Panc1 (cell line): ENCODE measurements at regions not wholly inside any gene's neighbourhood (a gene's known extent, or its start where the extent isn't known, plus 50 kb on each side); places are given as distances from the start of the nearest gene placed in this dataset.

ENCODE experiments used
- ATAC-seq: fragments of 200-7000 bp; cut with Tn5 transposase; 2 replicates; pipeline ENCODE4 v1.9.1; 2020; ENCODE audit warnings: mild to moderate bottlenecking, moderate library complexity
- BruUV-seq: library from RNA; stranded (reverse); fragments of 400-500 nt; replicated peaks from 2 replicates; lab custom pipeline; 2021; lab: Mats Ljungman, UMichigan
- CTCF ChIA-PET: fragments of 300-600 bp; sonication (Branson Sonifier 250); formaldehyde crosslinking; loops from one replicate; lab custom pipeline; 2022; ENCODE audit warnings: antibody characterized with exemption; lab: Charles Lee
- POLR2A ChIA-PET: fragments of 300-600 bp; sonication (Branson Sonifier 250); formaldehyde crosslinking; loops from one replicate; lab custom pipeline; 2022; ENCODE audit warnings: antibody characterized with exemption; lab: Charles Lee
- DNase-seq: peaks from one replicate; pipeline ENCODE4 v3.0.0-alpha.2; 2010; ENCODE audit warnings: low read depth, low spot score
- H3K27ac ChIP-seq: 2 replicates; pipeline ENCODE4 v1.5.1; 2011; ENCODE audit warnings: mild to moderate bottlenecking, low read length, inconsistent platforms
- H3K27me3 ChIP-seq: fragments of 200-500 bp; sonication (Bioruptor generic); 2 replicates; pipeline ENCODE4 v1.6.0; 2014; ENCODE audit warnings: low read length, inconsistent platforms; ENCODE audit not compliant: control insufficient read depth, insufficient read depth
- H3K36me3 ChIP-seq: fragments of 200-500 bp; sonication (Bioruptor generic); 2 replicates; pipeline ENCODE4 v1.5.1; 2014; ENCODE audit warnings: inconsistent platforms, mild to moderate bottlenecking, low read length, moderate library complexity; ENCODE audit not compliant: control insufficient read depth, insufficient read depth
- H3K4me1 ChIP-seq: 2 replicates; pipeline ENCODE4 v1.5.1; 2011; ENCODE audit warnings: inconsistent platforms, mild to moderate bottlenecking, low read length, moderate library complexity; ENCODE audit not compliant: control insufficient read depth, insufficient read depth
- H3K4me3 ChIP-seq, 2 experiments: 2 replicates each; pipeline ENCODE4 v1.5.1; 2011 to 2012; ENCODE audit warnings: low read depth in 2 of 2, low read length in 2 of 2, mild to moderate bottlenecking in 2 of 2, inconsistent platforms in 1 of 2, moderate library complexity in 1 of 2
- H3K9me3 ChIP-seq: fragments of 200-500 bp; sonication (Bioruptor generic); 2 replicates; pipeline ENCODE4 v1.5.1; 2014; ENCODE audit warnings: low read depth, mild to moderate bottlenecking, inconsistent platforms, low read length, moderate library complexity; ENCODE audit not compliant: control insufficient read depth, insufficient read depth
- POLR2AphosphoS5 ChIP-seq: IDR thresholded peaks from 2 replicates; pipeline ENCODE4 v1.6.1; 2012; ENCODE audit warnings: mild to moderate bottlenecking, low read depth, low read length, moderate library complexity
- REST ChIP-seq, 2 experiments: IDR thresholded peaks; 2 replicates each; pipeline ENCODE4 v1.6.1; 2011 to 2012; ENCODE audit warnings: low read depth in 2 of 2, control low read depth in 1 of 2, low read length in 1 of 2, mild to moderate bottlenecking in 1 of 2, moderate library complexity in 1 of 2; ENCODE audit not compliant: insufficient read depth in 1 of 2
- SIN3A ChIP-seq: IDR thresholded peaks from 2 replicates; pipeline ENCODE4 v1.6.1; 2012; ENCODE audit warnings: low read depth, mild to moderate bottlenecking, low read length, moderate library complexity, borderline replicate concordance; ENCODE audit not compliant: insufficient read depth
- TCF7L2 ChIP-seq: IDR thresholded peaks from 2 replicates; pipeline ENCODE4 v1.6.1; 2011; ENCODE audit warnings: mild to moderate bottlenecking, low read depth, low read length, inconsistent platforms
- in situ Hi-C: cut with HindIII; loops from 2 replicates; pipeline ENCODE4 v1.10.0; 2016; ENCODE audit warnings: low sequenced_read_pairs, low pct_unique_long_range_greater_than_20kb
- intact Hi-C: fragments of 100-400 bp; cut with micrococcal nuclease; formaldehyde crosslinking; loops from one replicate; pipeline ENCODE4 v1.10.0; 2022; ENCODE audit not compliant: unreplicated experiment
- TF ChIP-seq, protein P1 (sequence below): fragments of 450-650 bp; IDR thresholded peaks from 2 replicates; pipeline ENCODE4 v1.5.1; 2017; ENCODE audit warnings: mild to moderate bottlenecking

DNA sequence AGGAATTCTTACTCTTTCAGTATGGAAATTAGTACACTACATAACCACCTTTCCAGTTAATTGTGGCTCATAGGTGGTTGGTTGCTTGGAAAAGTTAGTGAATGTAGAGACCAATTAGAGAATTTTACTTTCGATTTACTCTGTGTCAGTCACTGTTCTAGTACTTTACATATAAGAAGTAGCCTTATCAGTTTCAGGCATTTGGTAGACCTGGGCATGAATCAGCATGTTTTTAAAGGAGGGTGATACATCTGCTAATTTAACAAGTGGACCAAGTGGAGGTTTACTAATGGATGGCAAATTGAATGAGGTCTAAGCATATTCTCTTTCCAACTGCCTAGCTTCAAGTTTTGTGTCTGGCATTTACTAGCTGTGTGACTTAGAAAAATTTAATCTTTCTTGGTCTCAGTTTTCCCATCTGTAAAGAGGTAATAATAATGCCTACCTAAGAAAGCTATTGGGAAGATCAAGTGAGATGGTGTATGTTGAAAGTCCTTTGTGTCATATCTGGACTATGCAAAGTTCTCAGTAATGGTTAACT, 1158.6 kb downstream of the PLA2G4A start:
- intact Hi-C loops (no loop called here), in situ Hi-C loops (no loop called here)
- no peaks in the 10 kb centered on the region for H3K4me1 ChIP-seq
- ATAC-seq: no peak
- no peaks in the 10 kb centered on the region for H3K36me3 ChIP-seq
- CTCF ChIA-PET: no interaction called here
- no TSS peak for BruUV-seq
- H3K4me3 ChIP-seq: no peak overlapping the region
- POLR2A ChIA-PET: no interaction called here
- no peak overlapping the region for H3K27ac ChIP-seq
- no peaks in the 10 kb centered on the region for H3K9me3 ChIP-seq
- TF ChIP-seq TCF7L2 (no peak), POLR2AphosphoS5 (no peak)
- TF ChIP-seq, protein P1, sequence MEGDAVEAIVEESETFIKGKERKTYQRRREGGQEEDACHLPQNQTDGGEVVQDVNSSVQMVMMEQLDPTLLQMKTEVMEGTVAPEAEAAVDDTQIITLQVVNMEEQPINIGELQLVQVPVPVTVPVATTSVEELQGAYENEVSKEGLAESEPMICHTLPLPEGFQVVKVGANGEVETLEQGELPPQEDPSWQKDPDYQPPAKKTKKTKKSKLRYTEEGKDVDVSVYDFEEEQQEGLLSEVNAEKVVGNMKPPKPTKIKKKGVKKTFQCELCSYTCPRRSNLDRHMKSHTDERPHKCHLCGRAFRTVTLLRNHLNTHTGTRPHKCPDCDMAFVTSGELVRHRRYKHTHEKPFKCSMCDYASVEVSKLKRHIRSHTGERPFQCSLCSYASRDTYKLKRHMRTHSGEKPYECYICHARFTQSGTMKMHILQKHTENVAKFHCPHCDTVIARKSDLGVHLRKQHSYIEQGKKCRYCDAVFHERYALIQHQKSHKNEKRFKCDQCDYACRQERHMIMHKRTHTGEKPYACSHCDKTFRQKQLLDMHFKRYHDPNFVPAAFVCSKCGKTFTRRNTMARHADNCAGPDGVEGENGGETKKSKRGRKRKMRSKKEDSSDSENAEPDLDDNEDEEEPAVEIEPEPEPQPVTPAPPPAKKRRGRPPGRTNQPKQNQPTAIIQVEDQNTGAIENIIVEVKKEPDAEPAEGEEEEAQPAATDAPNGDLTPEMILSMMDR: no peak
- no peak for DNase-seq
- H3K27me3 ChIP-seq: no peaks in the 10 kb centered on the region

- no peaks in the 10 kb centered on the region for H3K4me1 ChIP-seq
- no peak for DNase-seq
- intact Hi-C loops (no loop called here), in situ Hi-C loops (no loop called here)
- no peak for ATAC-seq
- no peaks in the 10 kb centered on the region for H3K27me3 ChIP-seq
- no TSS peak for BruUV-seq
- H3K9me3 ChIP-seq: no peaks in the 10 kb centered on the region
- H3K4me3 ChIP-seq: no peak overlapping the region
- H3K27ac ChIP-seq: no peak overlapping the region
- no peaks in the 10 kb centered on the region for H3K36me3 ChIP-seq
- TF ChIP-seq TCF7L2: no peak
- no peak for TF ChIP-seq SIN3A
- TF ChIP-seq POLR2AphosphoS5: no peak
- TF ChIP-seq, protein P1: no peak
- TF ChIP-seq REST (IDR thresholded peaks at IDR 0.05; ENCODE audit: insufficient read depth in 1 of 2, low read depth in 2 of 2, low read length in 1 of 2): no peak
- CTCF ChIA-PET: no interaction called here
- POLR2A ChIA-PET: no interaction called here
Observed at GRCh38 chr1:187991944-187992343, 1163.2 kb downstream of the PLA2G4A start.
